GM12892 (cell line): ENCODE measurements at regions not wholly inside any gene's neighbourhood (a gene's known extent, or its start where the extent isn't known, plus 50 kb on each side); places are given as distances from the start of the nearest gene placed in this dataset.

ENCODE experiments used
- DNase-seq: peaks from one replicate; pipeline ENCODE4 v3.0.0; 2011; ENCODE audit not compliant: insufficient read length
- FAIRE-seq: peaks from 2 replicates; lab custom pipeline; 2011; peaks lifted over from hg19 to GRCh38; lab: Jason Lieb, UNC
- POLR2A ChIP-seq: IDR thresholded peaks from 2 replicates; pipeline ENCODE4 v1.6.1; 2011; ENCODE audit warnings: low read depth, low read length, control low read depth
- POLR2AphosphoS5 ChIP-seq: IDR thresholded peaks from 2 replicates; pipeline ENCODE4 v1.6.1; 2011; ENCODE audit warnings: low read depth, low read length, control low read depth
- TAF1 ChIP-seq: IDR thresholded peaks from 2 replicates; pipeline ENCODE4 v1.6.1; 2011; ENCODE audit warnings: low read depth, mild to moderate bottlenecking, control low read depth, low read length, borderline replicate concordance

- TF ChIP-seq TAF1 = no peak
- no peak for TF ChIP-seq POLR2A
- no peak for TF ChIP-seq POLR2AphosphoS5
- no peak for DNase-seq
- FAIRE-seq = no peak
These were observed 1461.6 kb downstream of the PCDH9 start for GRCh38 chr13:65768545-65768944.

- TF ChIP-seq POLR2A (no peak), TAF1 (no peak), POLR2AphosphoS5 (no peak)
- no peak for DNase-seq
- FAIRE-seq = no peak
These were observed 1466.3 kb downstream of the PCDH9 start for GRCh38 chr13:65763811-65764210.

- TF ChIP-seq TAF1 = no peak
- TF ChIP-seq POLR2A = no peak
- no peak for TF ChIP-seq POLR2AphosphoS5
- FAIRE-seq (no peak), DNase-seq (no peak)
These were observed 1468.1 kb downstream of the PCDH9 start for GRCh38 chr13:65762012-65762411.

GRCh38 chr13:65756071-65756671, 1474.0 kb downstream of the PCDH9 start:
- TF ChIP-seq TAF1 = no peak
- TF ChIP-seq POLR2AphosphoS5 = no peak
- TF ChIP-seq POLR2A = no peak
- FAIRE-seq (no peak), DNase-seq (no peak)

GRCh38 chr13:65748227-65748626, 1481.9 kb downstream of the PCDH9 start:
- TF ChIP-seq POLR2A = no peak
- no peak for TF ChIP-seq POLR2AphosphoS5
- no peak for TF ChIP-seq TAF1
- DNase-seq = no peak
- FAIRE-seq = no peak

- DNase-seq (no peak), FAIRE-seq (no peak)
- TF ChIP-seq TAF1 = no peak
- TF ChIP-seq POLR2AphosphoS5 = no peak
- no peak for TF ChIP-seq POLR2A
These were observed 1483.7 kb downstream of the PCDH9 start for GRCh38 chr13:65746406-65746921.

- DNase-seq (no peak), FAIRE-seq (no peak)
- TF ChIP-seq POLR2AphosphoS5 (no peak), TAF1 (no peak), POLR2A (no peak)
These were observed 1485.3 kb downstream of the PCDH9 start for GRCh38 chr13:65744836-65745235.

- FAIRE-seq (no peak), DNase-seq (no peak)
- no peak for TF ChIP-seq POLR2AphosphoS5
- no peak for TF ChIP-seq TAF1
- no peak for TF ChIP-seq POLR2A
These were observed 1497.0 kb downstream of the PCDH9 start for GRCh38 chr13:65733110-65733509.

- TF ChIP-seq POLR2AphosphoS5 = no peak
- DNase-seq (no peak), FAIRE-seq (no peak)
These were observed 1503.1 kb downstream of the PCDH9 start for GRCh38 chr13:65727070-65727469.

GRCh38 chr13:65725006-65725405, 1505.1 kb downstream of the PCDH9 start:
- TF ChIP-seq POLR2A (no peak), POLR2AphosphoS5 (no peak), TAF1 (no peak)
- FAIRE-seq = no peak
- no peak for DNase-seq

GRCh38 chr13:65724226-65724625, 1505.9 kb downstream of the PCDH9 start:
- TF ChIP-seq POLR2AphosphoS5 (no peak), TAF1 (no peak), POLR2A (no peak)

GRCh38 chr13:65722506-65722905, 1507.6 kb downstream of the PCDH9 start:
- no peak for DNase-seq
- no peak for FAIRE-seq
- no peak for TF ChIP-seq TAF1
- no peak for TF ChIP-seq POLR2AphosphoS5
- no peak for TF ChIP-seq POLR2A

More at GRCh38 chr13:65724226-65724625, 1505.9 kb downstream of the PCDH9 start:
- FAIRE-seq (no peak), DNase-seq (no peak)

- TF ChIP-seq POLR2AphosphoS5 (no peak), POLR2A (no peak), TAF1 (no peak)
These were observed 1510.3 kb downstream of the PCDH9 start for GRCh38 chr13:65719831-65720230.

GRCh38 chr13:65710514-65710913, 1519.6 kb downstream of the PCDH9 start:
- no peak for FAIRE-seq

More at GRCh38 chr13:65719831-65720230, 1510.3 kb downstream of the PCDH9 start:
- DNase-seq (no peak), FAIRE-seq (no peak)

More at GRCh38 chr13:65710514-65710913, 1519.6 kb downstream of the PCDH9 start:
- DNase-seq = no peak
- TF ChIP-seq POLR2A (no peak), POLR2AphosphoS5 (no peak), TAF1 (no peak)
